IMR-90 (cell line): ENCODE measurements at regions not wholly inside any gene's neighbourhood (a gene's known extent, or its start where the extent isn't known, plus 50 kb on each side); places are given as distances from the start of the nearest gene placed in this dataset.
A peak's percentile ranks its signal among the peaks of the same experiment; 100 is the strongest.

Experiments
- ATAC-seq: fragments of 200-7000 bp; cut with Tn5 transposase; 2 replicates; pipeline ENCODE4 v1.9.1; 2020; ENCODE audit warnings: low read depth, mild to moderate bottlenecking, moderate library complexity
- BruUV-seq: library from RNA; stranded (reverse); fragments of 400-500 nt; replicated peaks from 2 replicates; lab custom pipeline; 2021; lab: Mats Ljungman, UMichigan
- CTCF ChIA-PET: fragments of 300-600 bp; formaldehyde crosslinking; extraction: SDS; loops from one replicate; lab custom pipeline; 2021; ENCODE audit warnings: antibody characterized with exemption; lab: Yijun Ruan, JAX
- POLR2A ChIA-PET: fragments of 300-600 bp; sonication (Branson Sonifier 250); formaldehyde crosslinking; loops from one replicate; lab custom pipeline; 2022; ENCODE audit warnings: antibody characterized with exemption; ENCODE audit not compliant: unreplicated experiment; lab: Charles Lee
- DNase-seq: peaks from one replicate; pipeline ENCODE4 v3.0.0; 2013
- H2AFZ ChIP-seq: replicated peaks from 2 replicates; pipeline ENCODE3; 2013; ENCODE audit warnings: low read length, mild to moderate bottlenecking; ENCODE audit not compliant: poor library complexity
- H2AK5ac ChIP-seq: 2 replicates; pipeline ENCODE4 v1.6.1; 2013; ENCODE audit warnings: low read depth, low read length, inconsistent platforms
- H2AK9ac ChIP-seq: replicated peaks from 2 replicates; pipeline ENCODE3; 2013; ENCODE audit warnings: mild to moderate bottlenecking, low read depth, low read length, moderate library complexity; ENCODE audit not compliant: poor library complexity
- H2BK120ac ChIP-seq: 2 replicates; pipeline ENCODE4 v1.6.1; 2013; ENCODE audit warnings: low read depth, low read length, inconsistent platforms
- H2BK15ac ChIP-seq: 3 replicates; pipeline ENCODE4 v1.6.1; 2013; ENCODE audit warnings: low read depth, low read length, inconsistent platforms
- H2BK20ac ChIP-seq: 2 replicates; pipeline ENCODE4 v1.6.1; 2013; ENCODE audit warnings: low read depth, mild to moderate bottlenecking, inconsistent platforms, low read length, moderate library complexity
- H2BK5ac ChIP-seq: 2 replicates; pipeline ENCODE4 v1.6.1; 2013; ENCODE audit warnings: mild to moderate bottlenecking, low read depth, low read length, inconsistent platforms; ENCODE audit not compliant: poor library complexity, severe bottlenecking
- H3K14ac ChIP-seq: replicated peaks from 2 replicates; pipeline ENCODE4 v1.6.1; 2013; ENCODE audit warnings: low read depth, low read length, inconsistent platforms
- H3K18ac ChIP-seq: 2 replicates; pipeline ENCODE4 v1.6.1; 2013; ENCODE audit warnings: low read depth, low read length, control low read depth
- H3K23ac ChIP-seq: 2 replicates; pipeline ENCODE4 v1.6.1; 2013; ENCODE audit warnings: low read depth, low read length, inconsistent platforms
- H3K27ac ChIP-seq: 2 replicates; pipeline ENCODE4 v1.5.1; 2013; ENCODE audit warnings: mild to moderate bottlenecking, control low read depth, low read length; ENCODE audit not compliant: insufficient read depth
- H3K27me3 ChIP-seq: 2 replicates; pipeline ENCODE4 v1.6.1; 2013; ENCODE audit warnings: low read length; ENCODE audit not compliant: control insufficient read depth, insufficient read depth
- H3K36me3 ChIP-seq: 2 replicates; pipeline ENCODE4 v1.6.1; 2013; ENCODE audit warnings: low read length, mixed read lengths; ENCODE audit not compliant: control insufficient read depth, insufficient read depth
- H3K4ac ChIP-seq: 2 replicates; pipeline ENCODE4 v1.6.1; 2013; ENCODE audit warnings: low read depth, low read length, inconsistent platforms
- H3K4me1 ChIP-seq: 2 replicates; pipeline ENCODE4 v1.6.1; 2013; ENCODE audit warnings: low read length, mixed read lengths; ENCODE audit not compliant: control insufficient read depth, insufficient read depth
- H3K4me2 ChIP-seq: 2 replicates; pipeline ENCODE4 v1.6.1; 2013; ENCODE audit warnings: low read depth, mild to moderate bottlenecking, control low read depth, low read length, moderate library complexity
- H3K4me3 ChIP-seq: 2 replicates; pipeline ENCODE4 v1.5.1; 2013; ENCODE audit warnings: low read depth, mild to moderate bottlenecking, control low read depth, low read length, moderate library complexity; ENCODE audit not compliant: insufficient read depth
- H3K56ac ChIP-seq: 2 replicates; pipeline ENCODE4 v1.6.1; 2013; ENCODE audit warnings: low read length, inconsistent platforms; ENCODE audit not compliant: insufficient read depth; ENCODE audit errors: extremely low read depth
- H3K79me1 ChIP-seq, 2 experiments: 2 replicates each; pipeline ENCODE4 v1.6.1; 2013; ENCODE audit warnings: low read length in 2 of 2, inconsistent platforms in 1 of 2, low read depth in 1 of 2
- H3K9ac ChIP-seq: 2 replicates; pipeline ENCODE4 v1.6.1; 2013; ENCODE audit warnings: low read depth, low read length, control low read depth
- H3K9me1 ChIP-seq: 2 replicates; pipeline ENCODE4 v1.6.1; 2013; ENCODE audit warnings: low read length, inconsistent platforms; ENCODE audit not compliant: insufficient read depth
- H3K9me3 ChIP-seq: 2 replicates; pipeline ENCODE4 v1.6.1; 2013; ENCODE audit warnings: low read length; ENCODE audit not compliant: control insufficient read depth, insufficient read depth
- H4K20me1 ChIP-seq: 2 replicates; pipeline ENCODE4 v1.6.1; 2013; ENCODE audit warnings: low read length, inconsistent platforms; ENCODE audit not compliant: insufficient read depth
- H4K5ac ChIP-seq: 2 replicates; pipeline ENCODE4 v1.6.1; 2013; ENCODE audit warnings: mild to moderate bottlenecking, low read depth, low read length, control low read depth
- H4K8ac ChIP-seq, 2 experiments: 2 replicates each; pipeline ENCODE4 v1.6.1; 2013; ENCODE audit warnings: low read depth in 2 of 2, low read length in 2 of 2, control low read depth in 1 of 2, inconsistent platforms in 1 of 2
- H4K91ac ChIP-seq: 2 replicates; pipeline ENCODE4 v1.6.1; 2013; ENCODE audit warnings: low read depth, low read length, inconsistent platforms; ENCODE audit not compliant: insufficient read depth
- BHLHE40 ChIP-seq: fragments of 150-350 bp; IDR thresholded peaks from 2 replicates; pipeline ENCODE4 v1.6.1; 2016; ENCODE audit warnings: mild to moderate bottlenecking, low read depth, low read length
- CEBPB ChIP-seq: IDR thresholded peaks from 2 replicates; pipeline ENCODE4 v1.6.1; 2012; ENCODE audit warnings: low read depth, low read length, improper control_type of control experiment
- CHD1 ChIP-seq: IDR thresholded peaks from 2 replicates; pipeline ENCODE4 v1.6.1; 2012; ENCODE audit warnings: low read depth, low read length, improper control_type of control experiment
- CTCF ChIP-seq: conservative IDR thresholded peaks from 2 replicates; pipeline ENCODE4 v1.5.1; 2012; ENCODE audit warnings: mild to moderate bottlenecking, low read depth, low read length, improper control_type of control experiment
- ELK1 ChIP-seq: fragments of 150-350 bp; IDR thresholded peaks from 2 replicates; pipeline ENCODE4 v1.6.1; 2016; ENCODE audit warnings: low read depth, mild to moderate bottlenecking, low read length, moderate library complexity, borderline replicate concordance
- MAFK ChIP-seq: IDR thresholded peaks from 2 replicates; pipeline ENCODE4 v1.6.1; 2012; ENCODE audit warnings: low read depth, low read length, improper control_type of control experiment
- MAZ ChIP-seq: IDR thresholded peaks from 2 replicates; pipeline ENCODE4 v1.6.1; 2012; ENCODE audit warnings: low read depth, mild to moderate bottlenecking, low read length, improper control_type of control experiment, moderate library complexity, borderline replicate concordance
- MXI1 ChIP-seq: IDR thresholded peaks from 2 replicates; pipeline ENCODE4 v1.6.1; 2012; ENCODE audit warnings: low read depth, mild to moderate bottlenecking, low read length, moderate library complexity, borderline replicate concordance
- NFE2L2 ChIP-seq: fragments of 150-350 bp; IDR thresholded peaks from 2 replicates; pipeline ENCODE4 v1.6.1; 2016; ENCODE audit warnings: low read depth, mild to moderate bottlenecking, low read length
- POLR2A ChIP-seq: IDR thresholded peaks from 2 replicates; pipeline ENCODE4 v1.6.1; 2012; ENCODE audit warnings: mild to moderate bottlenecking, low read depth, low read length
- RAD21 ChIP-seq: IDR thresholded peaks from 2 replicates; pipeline ENCODE4 v1.6.1; 2012; ENCODE audit warnings: low read length, improper control_type of control experiment
- RCOR1 ChIP-seq: IDR thresholded peaks from 2 replicates; pipeline ENCODE4 v1.6.1; 2012; ENCODE audit warnings: mild to moderate bottlenecking, low read length, improper control_type of control experiment; ENCODE audit not compliant: insufficient replicate concordance
- RFX5 ChIP-seq: IDR thresholded peaks from 2 replicates; pipeline ENCODE4 v1.8.0; 2012; ENCODE audit warnings: low read depth, mild to moderate bottlenecking, low read length, moderate library complexity
- dilution Hi-C: fragments of 300-500 bp; cut with HindIII; formaldehyde crosslinking; loops from one replicate; pipeline ENCODE4 v1.14.3; 2018; ENCODE audit warnings: low sequenced_read_pairs; ENCODE audit not compliant: unreplicated experiment
- in situ Hi-C: fragments of 300-500 bp; cut with MboI; formaldehyde crosslinking; loops from 3 replicates; pipeline ENCODE4 v1.14.3; 2019; ENCODE audit warnings: low sequenced_read_pairs, inconsistent platforms, mixed read lengths
- intact Hi-C: fragments of 100-400 bp; cut with micrococcal nuclease; formaldehyde crosslinking; loops from 2 replicates; pipeline ENCODE4 v1.10.0; 2022
- TF ChIP-seq, protein P1 (sequence below): fragments of 150-350 bp; IDR thresholded peaks from 2 replicates; pipeline ENCODE4 v1.6.1; 2017; ENCODE audit warnings: mild to moderate bottlenecking, antibody characterized with exemption, low read length, low read depth

- no TSS peak for BruUV-seq
- H3K23ac ChIP-seq, result no peak overlapping the region
- no peaks in the 10 kb centered on the region for H3K79me1 ChIP-seq
- no peaks in the 10 kb centered on the region for H3K9me1 ChIP-seq
- no peak overlapping the region for H3K56ac ChIP-seq
- no peaks in the 10 kb centered on the region for H4K20me1 ChIP-seq
- 0 out of 2 replicates have a peak, but pooled peaks cover 2% of the 10 kb centered on the region for H3K9me3 ChIP-seq
- ChIA-PET POLR2A (no interaction called here), CTCF (interaction anchor here (0.6 kb wide), 2 partner anchors 11 to 87 kb away, joined by 3 read pairs; no protein-coding TSS in a partner anchor)
- no peaks in the 10 kb centered on the region for H3K27me3 ChIP-seq
- H4K91ac ChIP-seq, result no peak overlapping the region
- 0 out of 2 replicates have a peak overlapping the region, but pooled peaks have one; percentile 19 for H2BK120ac ChIP-seq
- H3K27ac ChIP-seq, result no peak overlapping the region
- intact Hi-C loops (no loop called here), dilution Hi-C loops (no loop called here), in situ Hi-C loops (no loop called here)
- TF ChIP-seq, protein P1, sequence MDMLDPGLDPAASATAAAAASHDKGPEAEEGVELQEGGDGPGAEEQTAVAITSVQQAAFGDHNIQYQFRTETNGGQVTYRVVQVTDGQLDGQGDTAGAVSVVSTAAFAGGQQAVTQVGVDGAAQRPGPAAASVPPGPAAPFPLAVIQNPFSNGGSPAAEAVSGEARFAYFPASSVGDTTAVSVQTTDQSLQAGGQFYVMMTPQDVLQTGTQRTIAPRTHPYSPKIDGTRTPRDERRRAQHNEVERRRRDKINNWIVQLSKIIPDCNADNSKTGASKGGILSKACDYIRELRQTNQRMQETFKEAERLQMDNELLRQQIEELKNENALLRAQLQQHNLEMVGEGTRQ, result no peak
- no peak for TF ChIP-seq RAD21
- TF ChIP-seq POLR2A, result no peak
- TF ChIP-seq MAZ, result no peak
- no peak for TF ChIP-seq BHLHE40
- TF ChIP-seq CHD1, result no peak
- no peak for TF ChIP-seq NFE2L2
- no peak for TF ChIP-seq MXI1
- TF ChIP-seq RFX5, result no peak
- TF ChIP-seq RCOR1, result no peak
- no peak for TF ChIP-seq CTCF
- no peak for TF ChIP-seq CEBPB
- TF ChIP-seq ELK1, result no peak
- TF ChIP-seq MAFK, result no peak
- peak overlapping the region; percentile 1; the same call in 1 of the 3 replicates for H2BK15ac ChIP-seq
- peak overlapping the region; percentile 10; the same call in 1 of the 2 replicates for H3K14ac ChIP-seq
- peak overlapping the region in 1 of 2 experiments; percentile 47; a peak in 1 of 4 replicates for H4K8ac ChIP-seq
- H3K4me3 ChIP-seq, result no peak overlapping the region
- DNase-seq (no peak), ATAC-seq (peak; percentile 62)
- H3K9ac ChIP-seq, result no peak overlapping the region
- H3K18ac ChIP-seq, result peak overlapping the region; percentile 5; the same call in 1 of the 2 replicates
- H2AK5ac ChIP-seq, result no peak overlapping the region
- H2BK20ac ChIP-seq, result peak overlapping the region; percentile 51; the same call in 1 of the 2 replicates
- H2AK9ac ChIP-seq, result no peak overlapping the region
- no peak overlapping the region for H4K5ac ChIP-seq
- no peak overlapping the region for H3K4me2 ChIP-seq
- H3K4ac ChIP-seq, result no peak overlapping the region; the same call in 1 of the 2 replicates
- no peak overlapping the region for H2BK5ac ChIP-seq
- no peaks in the 10 kb centered on the region for H3K36me3 ChIP-seq
- H2AFZ ChIP-seq, result peak overlapping the region; percentile 35
- H3K4me1 ChIP-seq, result peaks cover 2% of the 10 kb centered on the region; the same call in 1 of the 2 replicates
Observed at GRCh38 chr12:65518771-65519170, 240.3 kb downstream of the MSRB3 start.
